ENCODE measurements at regions not wholly inside any gene's neighbourhood (a gene's known extent, or its start where the extent isn't known, plus 50 kb on each side); places are given as distances from the start of the nearest gene placed in this dataset.

DNA sequence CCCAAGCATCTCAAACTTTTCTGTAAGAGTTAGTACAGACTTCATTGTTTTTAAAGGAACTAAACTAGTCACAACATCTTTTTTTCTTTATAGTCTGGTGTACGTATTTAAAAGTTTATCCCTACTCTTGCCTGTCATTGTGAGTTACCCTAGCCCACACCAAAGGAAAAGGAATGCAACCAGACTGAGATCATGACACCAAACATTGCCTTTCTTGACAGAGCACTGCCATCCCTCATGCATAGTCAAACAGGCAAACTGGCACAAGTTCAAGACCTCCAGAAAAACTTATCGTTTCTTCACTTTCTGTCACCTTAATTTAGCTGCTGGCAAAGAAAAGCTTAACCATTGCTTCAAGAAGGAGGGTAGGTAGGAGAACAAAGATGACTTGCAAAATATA, 448.4 kb upstream of the MANEA start:
- TF ChIP-seq EP300 (IDR thresholded peaks at IDR 0.05; ENCODE audit: borderline replicate concordance in 1 of 2, low read depth in 1 of 2, low read length in 1 of 2) (no peak), YY1 (IDR thresholded peaks at IDR 0.05; ENCODE audit: low read depth) (no peak), SIN3A (IDR thresholded peaks at IDR 0.05; ENCODE audit: borderline replicate concordance, low read depth, low read length) (no peak)
- TF ChIP-seq, protein P1, sequence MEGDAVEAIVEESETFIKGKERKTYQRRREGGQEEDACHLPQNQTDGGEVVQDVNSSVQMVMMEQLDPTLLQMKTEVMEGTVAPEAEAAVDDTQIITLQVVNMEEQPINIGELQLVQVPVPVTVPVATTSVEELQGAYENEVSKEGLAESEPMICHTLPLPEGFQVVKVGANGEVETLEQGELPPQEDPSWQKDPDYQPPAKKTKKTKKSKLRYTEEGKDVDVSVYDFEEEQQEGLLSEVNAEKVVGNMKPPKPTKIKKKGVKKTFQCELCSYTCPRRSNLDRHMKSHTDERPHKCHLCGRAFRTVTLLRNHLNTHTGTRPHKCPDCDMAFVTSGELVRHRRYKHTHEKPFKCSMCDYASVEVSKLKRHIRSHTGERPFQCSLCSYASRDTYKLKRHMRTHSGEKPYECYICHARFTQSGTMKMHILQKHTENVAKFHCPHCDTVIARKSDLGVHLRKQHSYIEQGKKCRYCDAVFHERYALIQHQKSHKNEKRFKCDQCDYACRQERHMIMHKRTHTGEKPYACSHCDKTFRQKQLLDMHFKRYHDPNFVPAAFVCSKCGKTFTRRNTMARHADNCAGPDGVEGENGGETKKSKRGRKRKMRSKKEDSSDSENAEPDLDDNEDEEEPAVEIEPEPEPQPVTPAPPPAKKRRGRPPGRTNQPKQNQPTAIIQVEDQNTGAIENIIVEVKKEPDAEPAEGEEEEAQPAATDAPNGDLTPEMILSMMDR (IDR thresholded peaks at IDR 0.05): no peak
- TF ChIP-seq, protein P2, sequence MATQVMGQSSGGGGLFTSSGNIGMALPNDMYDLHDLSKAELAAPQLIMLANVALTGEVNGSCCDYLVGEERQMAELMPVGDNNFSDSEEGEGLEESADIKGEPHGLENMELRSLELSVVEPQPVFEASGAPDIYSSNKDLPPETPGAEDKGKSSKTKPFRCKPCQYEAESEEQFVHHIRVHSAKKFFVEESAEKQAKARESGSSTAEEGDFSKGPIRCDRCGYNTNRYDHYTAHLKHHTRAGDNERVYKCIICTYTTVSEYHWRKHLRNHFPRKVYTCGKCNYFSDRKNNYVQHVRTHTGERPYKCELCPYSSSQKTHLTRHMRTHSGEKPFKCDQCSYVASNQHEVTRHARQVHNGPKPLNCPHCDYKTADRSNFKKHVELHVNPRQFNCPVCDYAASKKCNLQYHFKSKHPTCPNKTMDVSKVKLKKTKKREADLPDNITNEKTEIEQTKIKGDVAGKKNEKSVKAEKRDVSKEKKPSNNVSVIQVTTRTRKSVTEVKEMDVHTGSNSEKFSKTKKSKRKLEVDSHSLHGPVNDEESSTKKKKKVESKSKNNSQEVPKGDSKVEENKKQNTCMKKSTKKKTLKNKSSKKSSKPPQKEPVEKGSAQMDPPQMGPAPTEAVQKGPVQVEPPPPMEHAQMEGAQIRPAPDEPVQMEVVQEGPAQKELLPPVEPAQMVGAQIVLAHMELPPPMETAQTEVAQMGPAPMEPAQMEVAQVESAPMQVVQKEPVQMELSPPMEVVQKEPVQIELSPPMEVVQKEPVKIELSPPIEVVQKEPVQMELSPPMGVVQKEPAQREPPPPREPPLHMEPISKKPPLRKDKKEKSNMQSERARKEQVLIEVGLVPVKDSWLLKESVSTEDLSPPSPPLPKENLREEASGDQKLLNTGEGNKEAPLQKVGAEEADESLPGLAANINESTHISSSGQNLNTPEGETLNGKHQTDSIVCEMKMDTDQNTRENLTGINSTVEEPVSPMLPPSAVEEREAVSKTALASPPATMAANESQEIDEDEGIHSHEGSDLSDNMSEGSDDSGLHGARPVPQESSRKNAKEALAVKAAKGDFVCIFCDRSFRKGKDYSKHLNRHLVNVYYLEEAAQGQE (IDR thresholded peaks at IDR 0.05; ENCODE audit: low read depth, low read length): no peak
